Brain microvascular endothelial cell (primary cell): ENCODE measurements at regions not wholly inside any gene's neighbourhood (a gene's known extent, or its start where the extent isn't known, plus 50 kb on each side); places are given as distances from the start of the nearest gene placed in this dataset.

ENCODE experiments used
- DNase-seq: peaks from one replicate; pipeline ENCODE4 v3.0.0-alpha.2; 2020
- H3K27ac ChIP-seq: fragments of 250-450 bp; sonication (Bioruptor Pico); 2 replicates; pipeline ENCODE4 v1.5.1; 2020; ENCODE audit warnings: mild to moderate bottlenecking, moderate library complexity
- H3K27me3 ChIP-seq: fragments of 250-450 bp; sonication (Bioruptor Pico); replicated peaks from 2 replicates; pipeline ENCODE4 v1.5.1; 2020; ENCODE audit warnings: mild to moderate bottlenecking
- H3K36me3 ChIP-seq: fragments of 250-450 bp; sonication (Bioruptor Pico); replicated peaks from 2 replicates; pipeline ENCODE4 v1.5.1; 2020; ENCODE audit warnings: mild to moderate bottlenecking
- H3K4me3 ChIP-seq: 2 replicates; pipeline ENCODE4 v1.5.1; 2011; ENCODE audit warnings: low read depth, mild to moderate bottlenecking, control low read depth, low read length, moderate library complexity
- in situ Hi-C: cut with HindIII; loops from 2 replicates; pipeline ENCODE4 v1.10.0; 2017; ENCODE audit warnings: low sequenced_read_pairs, low pct_ligation_motif_present
- TF ChIP-seq, protein P1 (sequence below): IDR thresholded peaks from 2 replicates; pipeline ENCODE4 v1.5.1; 2011; ENCODE audit warnings: low read depth, mild to moderate bottlenecking, moderate library complexity, low read length, control low read depth, inconsistent platforms; ENCODE audit errors: missing control alignments

DNA sequence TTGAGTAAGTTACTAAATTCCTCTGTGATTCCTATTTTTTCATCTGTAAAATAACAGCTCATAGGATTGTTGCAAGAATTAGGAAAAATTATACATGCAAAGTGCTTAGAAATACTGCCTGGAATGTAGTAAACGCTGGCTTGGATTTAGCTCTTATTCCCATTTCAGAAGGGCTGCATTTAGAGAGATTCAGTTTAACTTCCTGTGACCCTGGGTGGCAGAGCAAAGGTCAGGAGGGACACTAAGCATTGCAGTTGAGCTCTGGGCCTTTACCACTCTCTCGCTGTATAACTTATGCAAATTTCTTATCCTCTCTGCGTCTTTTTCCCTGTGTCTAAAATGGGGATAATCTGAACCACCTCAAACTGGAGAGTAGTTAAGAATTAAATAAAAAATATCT lies 241.0 kb upstream of the POU3F1 start:
- in situ Hi-C loops: no loop called here

DNA sequence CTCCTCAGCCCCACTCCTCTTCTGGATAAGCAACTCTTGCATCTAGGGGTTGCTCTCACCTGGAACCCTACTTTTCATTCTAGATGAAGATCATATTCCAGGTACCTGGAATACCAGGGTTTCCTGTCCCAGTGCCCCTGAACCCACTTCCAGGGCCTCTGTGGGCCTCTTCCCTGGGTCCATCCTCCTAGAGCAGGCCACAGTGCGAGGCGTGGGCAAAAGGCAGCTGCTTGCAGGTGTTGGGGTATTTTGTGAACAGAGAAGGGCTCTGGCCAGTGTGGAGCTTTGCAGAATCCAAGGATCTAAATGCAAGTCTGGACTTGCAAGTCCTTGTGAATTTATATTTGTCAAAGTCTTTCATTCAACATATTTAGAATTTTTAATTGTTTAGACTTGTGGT lies 240.4 kb upstream of the POU3F1 start:
- in situ Hi-C loops: no loop called here
- Histone ChIP-seq H3K27me3 (peaks cover under 1% of the 10 kb centered on the region), H3K27ac (no peak overlapping the region), H3K36me3 (no peaks in the 10 kb centered on the region), H3K4me3 (no peak overlapping the region)
- TF ChIP-seq, protein P1, sequence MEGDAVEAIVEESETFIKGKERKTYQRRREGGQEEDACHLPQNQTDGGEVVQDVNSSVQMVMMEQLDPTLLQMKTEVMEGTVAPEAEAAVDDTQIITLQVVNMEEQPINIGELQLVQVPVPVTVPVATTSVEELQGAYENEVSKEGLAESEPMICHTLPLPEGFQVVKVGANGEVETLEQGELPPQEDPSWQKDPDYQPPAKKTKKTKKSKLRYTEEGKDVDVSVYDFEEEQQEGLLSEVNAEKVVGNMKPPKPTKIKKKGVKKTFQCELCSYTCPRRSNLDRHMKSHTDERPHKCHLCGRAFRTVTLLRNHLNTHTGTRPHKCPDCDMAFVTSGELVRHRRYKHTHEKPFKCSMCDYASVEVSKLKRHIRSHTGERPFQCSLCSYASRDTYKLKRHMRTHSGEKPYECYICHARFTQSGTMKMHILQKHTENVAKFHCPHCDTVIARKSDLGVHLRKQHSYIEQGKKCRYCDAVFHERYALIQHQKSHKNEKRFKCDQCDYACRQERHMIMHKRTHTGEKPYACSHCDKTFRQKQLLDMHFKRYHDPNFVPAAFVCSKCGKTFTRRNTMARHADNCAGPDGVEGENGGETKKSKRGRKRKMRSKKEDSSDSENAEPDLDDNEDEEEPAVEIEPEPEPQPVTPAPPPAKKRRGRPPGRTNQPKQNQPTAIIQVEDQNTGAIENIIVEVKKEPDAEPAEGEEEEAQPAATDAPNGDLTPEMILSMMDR: no peak
- no peak for DNase-seq

More for the DNA sequence above, 241.0 kb upstream of the POU3F1 start:
- TF ChIP-seq, protein P1: no peak
- Histone ChIP-seq H3K4me3 (no peak overlapping the region), H3K27ac (no peak overlapping the region), H3K27me3 (peaks cover 2% of the 10 kb centered on the region), H3K36me3 (no peaks in the 10 kb centered on the region)
- DNase-seq: no peak

DNA sequence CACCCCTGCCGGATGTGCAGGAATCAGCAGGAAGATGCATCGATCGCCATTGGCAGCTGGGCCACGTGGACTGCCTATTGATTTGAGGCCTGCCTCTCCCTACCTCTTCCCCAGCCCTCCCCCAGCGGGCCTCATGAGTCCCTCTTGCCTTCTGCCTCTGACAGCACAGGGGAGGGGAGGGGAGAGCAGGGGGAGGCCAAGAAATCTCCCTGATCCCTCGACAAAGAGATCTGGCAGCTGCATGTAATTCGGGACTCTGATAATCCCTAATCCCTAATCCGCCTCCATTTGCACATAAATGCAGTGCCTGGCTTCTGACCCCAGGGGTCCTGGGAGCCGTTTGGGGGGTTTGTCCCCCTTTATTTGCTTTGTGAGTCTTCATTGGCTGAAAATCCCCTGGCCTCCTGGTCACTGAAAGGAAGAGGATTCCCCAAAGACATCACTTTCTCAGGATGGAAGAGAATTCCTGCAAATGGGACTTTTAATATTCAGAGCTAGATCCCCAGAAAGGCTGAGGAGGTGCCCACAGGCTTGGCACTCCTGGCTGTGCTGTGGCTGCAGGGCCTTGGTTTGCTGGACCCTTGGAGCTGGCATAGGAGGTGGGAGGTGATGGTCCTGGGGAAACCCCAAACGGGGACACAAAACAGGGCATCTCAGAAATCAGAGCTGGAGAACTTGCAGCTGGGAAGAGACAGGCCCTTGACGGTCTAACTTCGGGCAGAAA lies 239.4 kb upstream of the POU3F1 start:
- Histone ChIP-seq H3K4me3 (no peak overlapping the region), H3K36me3 (no peaks in the 10 kb centered on the region), H3K27ac (no peak overlapping the region), H3K27me3 (no peaks in the 10 kb centered on the region)
- TF ChIP-seq, protein P1: no peak
- no peak for DNase-seq
- in situ Hi-C loops: no loop called here

DNA sequence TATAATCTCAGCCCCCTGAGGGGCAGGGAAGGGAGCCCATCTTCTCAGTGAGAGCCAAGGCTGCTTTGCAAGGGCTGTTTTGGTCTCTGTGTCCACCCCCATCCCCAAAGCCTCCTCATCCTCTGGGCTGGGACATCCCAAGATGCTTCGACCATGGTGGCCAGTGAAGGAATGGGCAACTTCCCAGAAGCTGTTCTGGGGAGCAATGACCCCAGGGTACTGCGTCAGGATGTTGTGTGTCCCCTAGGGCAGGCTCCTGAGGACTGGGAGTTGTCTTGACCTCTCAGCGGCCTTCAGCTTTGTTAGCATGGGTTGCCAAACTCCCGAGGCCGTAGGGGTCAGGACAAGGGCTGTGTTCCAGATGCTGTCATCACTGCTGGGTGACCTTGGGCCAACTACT lies 238.4 kb upstream of the POU3F1 start:
- TF ChIP-seq, protein P1: no peak
- H3K27me3 ChIP-seq: no peaks in the 10 kb centered on the region
- no peak for DNase-seq
- H3K27ac ChIP-seq: no peak overlapping the region
- in situ Hi-C loops: no loop called here
- H3K4me3 ChIP-seq: no peak overlapping the region
- H3K36me3 ChIP-seq: no peaks in the 10 kb centered on the region

DNA sequence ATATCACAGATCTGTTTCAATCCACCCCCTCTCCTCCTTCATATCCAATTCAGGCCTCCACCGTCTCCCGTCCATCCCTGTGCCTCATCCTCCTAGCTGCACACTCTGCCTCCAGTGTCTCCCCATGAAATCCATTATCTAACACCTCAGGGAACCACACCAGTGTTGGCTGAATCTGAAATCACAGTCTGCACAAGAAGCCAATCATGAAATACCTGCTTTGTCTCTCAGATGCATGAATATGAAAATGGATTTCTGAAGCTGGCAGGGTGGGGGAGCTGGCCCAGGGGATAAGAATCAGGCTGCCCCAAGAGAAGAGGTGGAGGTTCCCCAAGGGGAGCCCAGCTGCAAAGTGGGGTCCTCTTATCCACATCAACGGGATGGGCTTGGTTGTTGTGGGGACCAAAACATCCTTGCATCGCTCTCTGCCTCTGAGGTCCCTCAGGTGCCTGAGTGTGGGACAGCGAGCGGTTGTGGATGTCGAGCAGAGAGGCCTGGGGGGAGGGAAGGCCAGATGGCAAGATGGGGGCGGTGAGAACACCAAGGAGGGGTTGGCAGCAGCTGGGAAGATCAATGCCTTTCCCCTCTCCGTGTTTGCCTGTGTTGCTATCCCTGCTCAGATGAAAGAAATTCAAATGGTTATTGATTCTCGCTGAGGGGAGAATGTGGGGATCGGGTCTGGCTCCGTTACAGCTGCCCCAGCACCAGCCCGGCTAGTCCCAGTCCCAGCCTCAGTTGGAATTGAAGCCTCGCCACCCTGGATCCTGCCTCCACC lies 237.3 kb upstream of the POU3F1 start:
- H3K36me3 ChIP-seq: no peaks in the 10 kb centered on the region
- no peak overlapping the region for H3K27ac ChIP-seq
- DNase-seq: no peak
- TF ChIP-seq, protein P1: no peak
- in situ Hi-C loops: no loop called here
- no peaks in the 10 kb centered on the region for H3K27me3 ChIP-seq
- no peak overlapping the region for H3K4me3 ChIP-seq
